ENCODE measurements at regions not wholly inside any gene's neighbourhood (a gene's known extent, or its start where the extent isn't known, plus 50 kb on each side); places are given as distances from the start of the nearest gene placed in this dataset.

- Mint-ChIP-seq H3K36me3 (ENCODE audit: insufficient read depth in 1 of 3, low read depth in 3 of 3) (no peaks in the 10 kb centered on the region), H3K27me3 (ENCODE audit: low read depth) (no peaks in the 10 kb centered on the region), H3K4me3 (no peak overlapping the region), H3K4me1 (no peaks in the 10 kb centered on the region), H3K27ac (no peak overlapping the region), H3K9me3 (no peaks in the 10 kb centered on the region)
- no peak overlapping the region for H2AFZ ChIP-seq (ENCODE audit: low read length)
- H3K4me1 ChIP-seq (ENCODE audit: insufficient read depth, low read length), result no peaks in the 10 kb centered on the region
- H2BK120ac ChIP-seq (ENCODE audit: low read depth, low read length, poor library complexity, severe bottlenecking), result no peak overlapping the region
- no peak overlapping the region for H3K14ac ChIP-seq (ENCODE audit: insufficient read depth, low read length)
- H3K27me3 ChIP-seq (ENCODE audit: insufficient read depth, low read length), result no peaks in the 10 kb centered on the region
- no peak overlapping the region for H4K5ac ChIP-seq (ENCODE audit: insufficient read length, low read depth, low read length)
- no peak overlapping the region for H4K91ac ChIP-seq (ENCODE audit: insufficient read length, low read depth, low read length)
- H2BK12ac ChIP-seq (ENCODE audit: insufficient read length, low read depth, low read length), result no peak overlapping the region
- no peak overlapping the region for H4K8ac ChIP-seq (replicated peaks; ENCODE audit: insufficient read length, low read depth, low read length)
- no peaks in the 10 kb centered on the region for H3K9me3 ChIP-seq (ENCODE audit: control insufficient read depth, low read depth, low read length)
- WGBS (ENCODE audit: extremely low coverage, insufficient read length, low lambda C conversion rate), result no CpG with 5 or more reads among the region's 4 CpGs
- no peak overlapping the region for H3K56ac ChIP-seq (ENCODE audit: insufficient read length, low read depth, low read length)
- no peak overlapping the region for H3K9ac ChIP-seq (ENCODE audit: extremely low read depth, insufficient read length, low read length)
- no peaks in the 10 kb centered on the region for H3K23me2 ChIP-seq (ENCODE audit: insufficient read length, low read depth, low read length, poor library complexity, severe bottlenecking)
- no peak overlapping the region for H3K4ac ChIP-seq (ENCODE audit: low read depth, low read length)
- no peak overlapping the region for H3K18ac ChIP-seq (ENCODE audit: insufficient read length, low read depth, low read length)
- H4K20me1 ChIP-seq (ENCODE audit: control insufficient read depth, insufficient read depth, insufficient read length), result no peaks in the 10 kb centered on the region
- no peak overlapping the region for H3K27ac ChIP-seq (ENCODE audit: insufficient read length, low read depth, low read length)
- no peak for TF ChIP-seq CTCF (conservative IDR thresholded peaks at IDR 0.05)
- H3T11ph ChIP-seq (ENCODE audit: low read length), result no peak overlapping the region
- no peak overlapping the region for H2BK5ac ChIP-seq (ENCODE audit: insufficient read length, low read length)
- no peak for DNase-seq
- H3K79me1 ChIP-seq (ENCODE audit: insufficient read depth, low read depth, low read length, poor library complexity, severe bottlenecking), result no peaks in the 10 kb centered on the region
- H2BK20ac ChIP-seq (ENCODE audit: low read depth, low read length, poor library complexity, severe bottlenecking), result no peak overlapping the region
- no peak overlapping the region for H2BK15ac ChIP-seq (ENCODE audit: low read depth, low read length)
- H3K23ac ChIP-seq (ENCODE audit: insufficient read length, low read depth, low read length), result no peak overlapping the region
- no peak overlapping the region for H3K4me2 ChIP-seq (ENCODE audit: insufficient read depth, insufficient read length, low read length)
- H2AK5ac ChIP-seq (ENCODE audit: insufficient read length, low read length), result no peak overlapping the region
- no peaks in the 10 kb centered on the region for H3K79me2 ChIP-seq (ENCODE audit: insufficient read depth, low read length)
Observed at GRCh38 chr5:67294266-67294938, 97.8 kb upstream of the CD180 start.
